ENCODE measurements at regions not wholly inside any gene's neighbourhood (a gene's known extent, or its start where the extent isn't known, plus 50 kb on each side); places are given as distances from the start of the nearest gene placed in this dataset.

DNA sequence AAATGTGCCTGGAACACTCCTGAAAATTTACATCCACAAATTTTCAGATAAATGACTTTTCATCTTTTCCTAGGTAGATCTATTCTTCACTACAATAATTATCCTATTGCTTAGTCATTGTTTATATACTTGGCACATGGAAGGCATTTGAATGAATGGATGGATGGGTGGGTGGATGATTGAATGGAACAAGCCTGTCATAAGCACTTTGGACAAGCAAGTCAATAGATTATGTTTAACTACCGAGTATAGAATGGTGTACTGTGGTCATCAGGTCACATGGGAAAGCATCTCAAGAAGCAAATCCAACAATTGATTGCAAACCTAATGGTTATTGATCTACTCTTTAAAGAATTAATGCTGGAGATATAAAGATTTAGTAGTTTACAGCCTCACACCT, 114.4 kb upstream of the DMRTA1 start:
- Histone ChIP-seq H3K4me1 (ENCODE audit: insufficient read depth, low read length) (no peaks in the 10 kb centered on the region), H3K4me3 (ENCODE audit: low read length) (no peak overlapping the region), H3K27ac (ENCODE audit: low read depth, low read length) (no peak overlapping the region), H3K36me3 (ENCODE audit: insufficient read depth, low read length) (no peaks in the 10 kb centered on the region), H3K9me3 (ENCODE audit: low read length) (no peaks in the 10 kb centered on the region), H3K27me3 (ENCODE audit: insufficient read depth, low read length, poor library complexity, severe bottlenecking) (no peaks in the 10 kb centered on the region)
- Mint-ChIP-seq H3K4me1 (no peaks in the 10 kb centered on the region), H3K27me3 (no peaks in the 10 kb centered on the region), H3K27ac (no peak overlapping the region), H3K9me3 (peaks cover 0 to 5% (median 2%) of the 10 kb centered on the region in 5 donors), H3K4me3 (no peak overlapping the region), H3K36me3 (no peaks in the 10 kb centered on the region)
- CTCF ChIA-PET, result no interaction called here
- no peak for DNase-seq
- POLR2A ChIA-PET, result no interaction called here

DNA sequence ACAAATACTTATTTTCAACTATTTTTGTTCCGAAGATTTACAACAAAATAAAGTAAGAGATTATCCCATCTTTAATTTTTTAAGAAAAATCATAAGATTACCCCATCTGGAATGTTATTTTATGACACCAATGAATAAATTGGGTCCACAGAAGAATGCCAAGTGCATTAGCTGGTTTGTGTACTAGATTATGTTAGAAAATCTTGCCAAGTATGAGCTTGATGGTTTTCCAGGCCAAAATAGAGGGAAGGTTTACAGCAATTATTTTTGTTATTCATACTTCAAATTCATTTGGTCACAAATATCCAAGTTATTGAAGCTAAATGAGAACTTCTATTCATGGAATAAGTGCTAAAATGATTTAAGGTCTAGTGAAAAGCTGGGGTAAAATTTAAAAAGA, 109.4 kb upstream of the DMRTA1 start:
- Mint-ChIP-seq H3K4me3 (no peak overlapping the region), H3K27ac (no peak overlapping the region), H3K4me1 (no peaks in the 10 kb centered on the region), H3K9me3 (no peaks in the 10 kb centered on the region), H3K27me3 (no peaks in the 10 kb centered on the region), H3K36me3 (no peaks in the 10 kb centered on the region)
- H3K4me3 ChIP-seq (ENCODE audit: low read length), result no peak overlapping the region
- no peaks in the 10 kb centered on the region for H3K9me3 ChIP-seq (ENCODE audit: low read length)
- H3K4me1 ChIP-seq (ENCODE audit: insufficient read depth, low read length), result no peaks in the 10 kb centered on the region
- POLR2A ChIA-PET, result no interaction called here
- H3K27ac ChIP-seq (ENCODE audit: low read depth, low read length), result no peak overlapping the region
- no peaks in the 10 kb centered on the region for H3K36me3 ChIP-seq (ENCODE audit: insufficient read depth, low read length)
- no peaks in the 10 kb centered on the region for H3K27me3 ChIP-seq (ENCODE audit: insufficient read depth, low read length, poor library complexity, severe bottlenecking)
- DNase-seq, result no peak
- CTCF ChIA-PET, result no interaction called here

DNA sequence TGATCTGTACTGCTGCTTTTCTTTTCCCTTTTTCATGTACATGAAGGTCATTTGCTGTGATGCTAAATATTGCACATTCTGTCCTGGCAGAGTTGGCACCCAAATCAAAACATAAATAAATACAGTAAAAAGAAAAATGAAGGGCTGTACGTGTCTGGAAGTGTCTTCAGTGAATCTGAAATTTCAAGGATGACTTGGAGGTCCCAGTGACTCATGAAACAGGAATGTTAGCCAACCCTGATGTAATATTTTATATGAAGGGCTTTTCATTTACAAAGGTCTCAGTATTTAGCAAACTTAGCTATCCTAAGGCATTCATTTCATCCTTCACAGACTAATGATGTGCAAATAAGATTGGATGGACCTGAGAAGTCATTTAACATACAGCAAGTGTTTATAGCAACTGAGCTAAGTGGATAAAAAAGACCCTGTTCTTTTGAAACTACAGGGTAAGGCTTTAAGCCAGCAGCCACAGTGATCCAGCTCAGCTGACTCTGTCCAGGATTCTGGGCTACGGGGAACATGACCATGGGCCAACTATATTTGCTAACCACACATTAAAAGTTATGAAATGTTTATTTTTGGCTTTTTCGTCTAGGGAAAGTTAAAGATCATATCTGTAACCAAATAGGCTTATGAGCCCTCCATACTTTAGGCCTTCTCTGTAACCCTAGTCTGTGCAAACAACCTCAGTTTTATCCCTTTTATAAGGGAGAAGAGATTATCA, 104.0 kb upstream of the DMRTA1 start:
- Mint-ChIP-seq H3K4me3 (no peak overlapping the region), H3K27ac (no peak overlapping the region), H3K4me1 (no peaks in the 10 kb centered on the region), H3K27me3 (no peaks in the 10 kb centered on the region), H3K9me3 (no peaks in the 10 kb centered on the region), H3K36me3 (no peaks in the 10 kb centered on the region)
- H3K27ac ChIP-seq (ENCODE audit: low read depth, low read length), result no peak overlapping the region
- DNase-seq, result no peak
- CTCF ChIA-PET, result no interaction called here
- no peaks in the 10 kb centered on the region for H3K4me1 ChIP-seq (ENCODE audit: insufficient read depth, low read length)
- H3K27me3 ChIP-seq (ENCODE audit: insufficient read depth, low read length, poor library complexity, severe bottlenecking), result no peaks in the 10 kb centered on the region
- H3K9me3 ChIP-seq (ENCODE audit: low read length), result no peaks in the 10 kb centered on the region
- H3K36me3 ChIP-seq (ENCODE audit: insufficient read depth, low read length), result no peaks in the 10 kb centered on the region
- POLR2A ChIA-PET, result no interaction called here
- H3K4me3 ChIP-seq (ENCODE audit: low read length), result no peak overlapping the region

DNA sequence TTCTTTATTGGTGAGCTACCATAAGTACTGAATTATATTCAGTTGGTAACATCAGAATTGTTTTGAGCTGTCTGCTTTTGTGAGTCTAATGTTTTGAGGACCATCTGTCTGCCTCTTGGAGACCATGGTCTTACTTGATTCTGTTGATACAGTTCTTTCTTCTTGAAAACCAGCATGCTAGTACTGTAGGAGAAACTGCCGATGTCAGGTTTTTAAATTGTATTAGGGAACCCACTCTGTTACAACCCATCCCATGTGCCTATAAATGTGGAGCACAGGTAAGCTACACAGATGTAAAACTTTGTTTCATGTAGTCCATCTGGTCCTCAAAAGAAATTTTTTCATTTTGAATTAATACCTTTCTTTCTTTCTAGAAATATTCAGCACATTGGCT, 103.4 kb upstream of the DMRTA1 start:
- no peaks in the 10 kb centered on the region for H3K27me3 ChIP-seq (ENCODE audit: insufficient read depth, low read length, poor library complexity, severe bottlenecking)
- H3K4me3 Mint-ChIP-seq, result no peak overlapping the region
- no peaks in the 10 kb centered on the region for H3K9me3 ChIP-seq (ENCODE audit: low read length)
- no peaks in the 10 kb centered on the region for H3K36me3 Mint-ChIP-seq
- ChIA-PET CTCF (no interaction called here), POLR2A (no interaction called here)
- no peaks in the 10 kb centered on the region for H3K4me1 Mint-ChIP-seq
- no peaks in the 10 kb centered on the region for H3K4me1 ChIP-seq (ENCODE audit: insufficient read depth, low read length)
- H3K9me3 Mint-ChIP-seq, result no peaks in the 10 kb centered on the region
- no peaks in the 10 kb centered on the region for H3K36me3 ChIP-seq (ENCODE audit: insufficient read depth, low read length)
- no peak overlapping the region for H3K27ac Mint-ChIP-seq
- H3K4me3 ChIP-seq (ENCODE audit: low read length), result no peak overlapping the region
- H3K27me3 Mint-ChIP-seq, result no peaks in the 10 kb centered on the region
- no peak overlapping the region for H3K27ac ChIP-seq (ENCODE audit: low read depth, low read length)
- DNase-seq, result no peak

DNA sequence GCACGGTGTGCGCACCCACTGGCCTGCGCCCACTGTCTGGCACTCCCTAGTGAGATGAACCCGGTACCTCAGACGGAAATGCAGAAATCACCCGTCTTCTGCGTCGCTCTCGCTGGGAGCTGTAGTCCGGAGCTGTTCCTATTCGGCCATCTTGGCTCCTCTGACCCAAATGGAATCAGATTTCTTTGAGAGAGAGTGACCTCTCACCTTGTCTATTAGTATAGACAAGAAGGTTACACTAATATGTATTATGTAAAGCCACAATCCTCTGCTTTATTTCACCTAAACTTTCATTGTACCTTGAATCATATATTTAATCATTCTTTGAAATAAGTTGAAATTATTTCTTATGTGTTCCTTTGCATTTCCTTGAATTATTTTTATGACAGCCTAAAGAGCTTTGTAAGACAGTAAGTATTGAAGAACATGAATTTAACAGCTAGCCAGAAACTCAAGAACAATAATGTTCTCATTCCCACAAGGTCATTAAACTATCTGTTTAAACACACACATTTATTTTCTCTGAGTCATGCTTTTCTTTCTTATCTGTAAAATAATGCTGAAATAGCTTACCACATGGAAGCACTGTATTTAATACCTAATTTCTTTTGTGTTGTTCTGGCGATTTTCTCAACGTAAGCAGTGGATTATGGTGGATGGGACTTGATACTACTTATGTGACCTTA, 91.8 kb upstream of the DMRTA1 start:
- Histone ChIP-seq H3K27me3 (ENCODE audit: insufficient read depth, low read length, poor library complexity, severe bottlenecking) (no peaks in the 10 kb centered on the region), H3K9me3 (ENCODE audit: low read length) (no peaks in the 10 kb centered on the region), H3K4me1 (ENCODE audit: insufficient read depth, low read length) (no peaks in the 10 kb centered on the region), H3K27ac (ENCODE audit: low read depth, low read length) (no peak overlapping the region), H3K36me3 (ENCODE audit: insufficient read depth, low read length) (no peaks in the 10 kb centered on the region), H3K4me3 (ENCODE audit: low read length) (no peak overlapping the region)
- peaks cover 0 to 4% of the 10 kb centered on the region in 2 donors for H3K27me3 Mint-ChIP-seq
- no peak overlapping the region for H3K27ac Mint-ChIP-seq
- H3K36me3 Mint-ChIP-seq, result no peaks in the 10 kb centered on the region
- no peak overlapping the region for H3K4me3 Mint-ChIP-seq
- no peak for DNase-seq
- ChIA-PET CTCF (no interaction called here), POLR2A (no interaction called here)
- no peaks in the 10 kb centered on the region for H3K4me1 Mint-ChIP-seq
- peaks cover 0 to 13% (median 4%) of the 10 kb centered on the region in 5 donors for H3K9me3 Mint-ChIP-seq

DNA sequence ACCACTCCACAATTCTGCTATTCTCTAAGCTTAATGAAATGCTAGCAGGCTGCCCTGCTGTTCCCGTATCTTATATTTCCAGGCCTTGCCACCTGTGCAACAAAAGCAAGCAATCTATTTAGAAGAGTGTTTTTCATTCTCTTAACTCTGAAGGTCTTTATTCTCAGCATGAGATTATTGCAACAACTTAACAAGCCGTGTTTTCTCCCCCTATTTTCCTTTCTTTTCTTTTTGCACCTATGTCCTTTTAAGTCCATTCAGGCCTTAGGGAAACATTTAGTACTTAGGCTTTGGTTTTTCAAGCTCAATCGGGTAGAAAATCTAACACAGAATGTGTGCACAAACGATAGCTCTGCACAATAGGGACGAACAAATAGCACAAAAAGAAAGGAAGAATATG, 89.6 kb upstream of the DMRTA1 start:
- no peak for DNase-seq
- POLR2A ChIA-PET, result no interaction called here

DNA sequence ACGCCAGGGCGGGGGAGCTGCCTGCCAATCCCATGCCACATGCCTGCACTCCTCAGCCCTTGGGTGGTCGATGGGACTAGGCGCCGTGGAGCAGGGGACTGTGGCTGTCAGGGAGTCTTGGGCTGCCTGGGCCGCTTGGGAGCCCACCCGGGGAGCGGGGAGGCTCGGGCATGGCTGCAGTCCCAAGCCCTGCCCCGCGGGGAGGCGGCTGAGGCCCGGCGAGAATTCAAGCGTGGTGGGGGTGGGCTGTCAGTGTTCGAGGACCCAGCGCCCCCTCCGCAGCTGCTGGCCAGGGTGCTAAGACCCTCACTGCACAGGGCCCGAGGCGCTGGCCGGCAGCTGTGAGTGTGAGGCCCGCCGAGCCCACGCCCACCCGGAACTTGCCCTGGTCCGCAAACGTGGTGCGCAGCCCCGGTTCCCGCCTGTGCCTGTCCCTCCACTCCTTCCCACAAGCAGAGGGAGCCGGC, 83.2 kb upstream of the DMRTA1 start:
- Histone ChIP-seq H3K27me3 (ENCODE audit: insufficient read depth, low read length, poor library complexity, severe bottlenecking) (no peaks in the 10 kb centered on the region), H3K4me3 (ENCODE audit: low read length) (no peak overlapping the region), H3K4me1 (ENCODE audit: insufficient read depth, low read length) (no peaks in the 10 kb centered on the region), H3K9me3 (ENCODE audit: low read length) (no peaks in the 10 kb centered on the region), H3K36me3 (ENCODE audit: insufficient read depth, low read length) (no peaks in the 10 kb centered on the region), H3K27ac (ENCODE audit: low read depth, low read length) (no peak overlapping the region)
- Mint-ChIP-seq H3K9me3 (no peaks in the 10 kb centered on the region), H3K27ac (no peak overlapping the region), H3K27me3 (peaks cover 0 to 6% of the 10 kb centered on the region in 2 donors), H3K4me3 (no peak overlapping the region), H3K36me3 (no peaks in the 10 kb centered on the region), H3K4me1 (no peaks in the 10 kb centered on the region)
- ChIA-PET CTCF (no interaction called here), POLR2A (no interaction called here)
- no peak for DNase-seq

More for the DNA sequence above, 89.6 kb upstream of the DMRTA1 start:
- Mint-ChIP-seq H3K4me1 (no peaks in the 10 kb centered on the region), H3K4me3 (no peak overlapping the region), H3K36me3 (no peaks in the 10 kb centered on the region), H3K27me3 (peaks cover 0 to 4% of the 10 kb centered on the region in 2 donors), H3K9me3 (peaks cover 0 to 13% (median 4%) of the 10 kb centered on the region in 5 donors), H3K27ac (no peak overlapping the region)
- H3K36me3 ChIP-seq (ENCODE audit: insufficient read depth, low read length), result no peaks in the 10 kb centered on the region
- CTCF ChIA-PET, result no interaction called here
- no peaks in the 10 kb centered on the region for H3K4me1 ChIP-seq (ENCODE audit: insufficient read depth, low read length)
- H3K27ac ChIP-seq (ENCODE audit: low read depth, low read length), result no peak overlapping the region
- no peaks in the 10 kb centered on the region for H3K9me3 ChIP-seq (ENCODE audit: low read length)
- no peak overlapping the region for H3K4me3 ChIP-seq (ENCODE audit: low read length)
- H3K27me3 ChIP-seq (ENCODE audit: insufficient read depth, low read length, poor library complexity, severe bottlenecking), result no peaks in the 10 kb centered on the region

DNA sequence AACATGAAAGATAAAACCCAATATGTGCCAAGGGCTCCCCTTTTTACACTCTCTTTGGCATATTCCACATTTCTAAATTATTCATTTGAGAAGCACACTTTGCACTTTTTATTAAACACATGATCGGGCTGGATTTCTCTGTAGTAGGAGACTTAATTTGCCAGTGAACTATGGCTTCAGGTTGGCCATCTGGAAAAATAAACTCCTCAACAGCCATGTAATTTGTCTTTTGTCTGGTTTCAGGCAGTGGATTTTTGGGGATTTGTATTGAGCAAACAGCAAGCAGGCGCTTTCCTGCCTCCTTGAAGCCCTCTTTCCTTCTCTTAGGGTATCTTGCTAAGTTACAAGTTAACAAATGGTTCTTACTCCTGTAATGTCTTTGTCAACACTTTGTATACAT, 73.0 kb upstream of the DMRTA1 start:
- H3K9me3 ChIP-seq (ENCODE audit: low read length), result no peaks in the 10 kb centered on the region
- ChIA-PET CTCF (no interaction called here), POLR2A (no interaction called here)
- H3K27ac Mint-ChIP-seq, result no peak overlapping the region
- no peak for DNase-seq
- H3K9me3 Mint-ChIP-seq, result no peaks in the 10 kb centered on the region
- H3K27ac ChIP-seq (ENCODE audit: low read depth, low read length), result no peak overlapping the region
- H3K27me3 Mint-ChIP-seq, result peaks cover 0 to 2% of the 10 kb centered on the region in 2 donors
- H3K4me1 ChIP-seq (ENCODE audit: insufficient read depth, low read length), result no peaks in the 10 kb centered on the region
- H3K27me3 ChIP-seq (ENCODE audit: insufficient read depth, low read length, poor library complexity, severe bottlenecking), result no peaks in the 10 kb centered on the region
- no peaks in the 10 kb centered on the region for H3K36me3 ChIP-seq (ENCODE audit: insufficient read depth, low read length)
- no peaks in the 10 kb centered on the region for H3K4me1 Mint-ChIP-seq
- H3K36me3 Mint-ChIP-seq, result no peaks in the 10 kb centered on the region
- no peak overlapping the region for H3K4me3 Mint-ChIP-seq
- no peak overlapping the region for H3K4me3 ChIP-seq (ENCODE audit: low read length)
